MM.1S (cell line): ENCODE measurements at regions not wholly inside any gene's neighbourhood (a gene's known extent, or its start where the extent isn't known, plus 50 kb on each side); places are given as distances from the start of the nearest gene placed in this dataset.

ENCODE experiments used
- CTCF ChIP-seq: fragments of 300-600 bp; sonication (generic); IDR thresholded peaks from 2 replicates; pipeline ENCODE4 v1.5.1; 2016; ENCODE audit warnings: antibody characterized with exemption, low read length, mixed read lengths
- EZH2 ChIP-seq: fragments of 300-600 bp; sonication (generic); optimal IDR thresholded peaks from 2 replicates; pipeline ENCODE3; 2017; ENCODE audit warnings: low read depth, mild to moderate bottlenecking, antibody characterized with exemption, low read length, mixed read lengths

GRCh38 chr1:175872588-175872987 is 129.2 kb upstream of the TNR start:
- TF ChIP-seq EZH2, result no peak
- TF ChIP-seq CTCF, result no peak
